Neural progenitor cell (in vitro differentiated cells): ENCODE measurements at regions not wholly inside any gene's neighbourhood (a gene's known extent, or its start where the extent isn't known, plus 50 kb on each side); places are given as distances from the start of the nearest gene placed in this dataset.

Experiments
- EZH2phosphoT487 ChIP-seq: fragments of 200-600 bp; sonication (generic); IDR thresholded peaks from 2 replicates; pipeline ENCODE4 v1.6.1; 2017; ENCODE audit warnings: antibody characterized with exemption
- TF ChIP-seq, protein P1 (sequence below): fragments of 200-600 bp; sonication (generic); IDR thresholded peaks from 2 replicates; pipeline ENCODE4 v1.5.1; 2017; ENCODE audit warnings: antibody characterized with exemption, mild to moderate bottlenecking

DNA sequence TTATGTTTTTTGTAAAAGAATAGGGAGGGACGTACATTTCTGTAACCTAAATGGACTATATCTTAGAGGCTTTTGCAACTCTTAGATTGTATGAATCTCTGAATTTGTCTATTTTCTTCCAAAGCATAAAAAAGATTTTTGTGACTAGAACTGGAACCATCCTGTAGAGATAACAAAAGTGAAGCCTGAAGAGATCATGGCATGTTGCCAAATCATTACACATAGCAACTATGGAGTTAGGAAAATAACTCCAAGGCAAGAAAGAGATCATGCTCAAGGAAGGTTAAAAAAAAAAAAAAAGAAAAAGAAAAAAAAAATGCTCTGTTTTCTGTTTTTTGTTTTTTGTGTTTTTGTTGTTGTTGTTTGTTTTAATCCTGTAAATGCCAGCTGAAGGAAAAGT, 567.7 kb upstream of the ZWINT start:
- TF ChIP-seq, protein P1, sequence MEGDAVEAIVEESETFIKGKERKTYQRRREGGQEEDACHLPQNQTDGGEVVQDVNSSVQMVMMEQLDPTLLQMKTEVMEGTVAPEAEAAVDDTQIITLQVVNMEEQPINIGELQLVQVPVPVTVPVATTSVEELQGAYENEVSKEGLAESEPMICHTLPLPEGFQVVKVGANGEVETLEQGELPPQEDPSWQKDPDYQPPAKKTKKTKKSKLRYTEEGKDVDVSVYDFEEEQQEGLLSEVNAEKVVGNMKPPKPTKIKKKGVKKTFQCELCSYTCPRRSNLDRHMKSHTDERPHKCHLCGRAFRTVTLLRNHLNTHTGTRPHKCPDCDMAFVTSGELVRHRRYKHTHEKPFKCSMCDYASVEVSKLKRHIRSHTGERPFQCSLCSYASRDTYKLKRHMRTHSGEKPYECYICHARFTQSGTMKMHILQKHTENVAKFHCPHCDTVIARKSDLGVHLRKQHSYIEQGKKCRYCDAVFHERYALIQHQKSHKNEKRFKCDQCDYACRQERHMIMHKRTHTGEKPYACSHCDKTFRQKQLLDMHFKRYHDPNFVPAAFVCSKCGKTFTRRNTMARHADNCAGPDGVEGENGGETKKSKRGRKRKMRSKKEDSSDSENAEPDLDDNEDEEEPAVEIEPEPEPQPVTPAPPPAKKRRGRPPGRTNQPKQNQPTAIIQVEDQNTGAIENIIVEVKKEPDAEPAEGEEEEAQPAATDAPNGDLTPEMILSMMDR = no peak
- no peak for TF ChIP-seq EZH2phosphoT487
